Occipital lobe (tissue), 1 donor: ENCODE measurements at regions not wholly inside any gene's neighbourhood (a gene's known extent, or its start where the extent isn't known, plus 50 kb on each side); places are given as distances from the start of the nearest gene placed in this dataset.

Source experiments
- DNase-seq: peaks from one replicate; lab custom pipeline; 2025; lab: John Stamatoyannopoulos, UW

DNA sequence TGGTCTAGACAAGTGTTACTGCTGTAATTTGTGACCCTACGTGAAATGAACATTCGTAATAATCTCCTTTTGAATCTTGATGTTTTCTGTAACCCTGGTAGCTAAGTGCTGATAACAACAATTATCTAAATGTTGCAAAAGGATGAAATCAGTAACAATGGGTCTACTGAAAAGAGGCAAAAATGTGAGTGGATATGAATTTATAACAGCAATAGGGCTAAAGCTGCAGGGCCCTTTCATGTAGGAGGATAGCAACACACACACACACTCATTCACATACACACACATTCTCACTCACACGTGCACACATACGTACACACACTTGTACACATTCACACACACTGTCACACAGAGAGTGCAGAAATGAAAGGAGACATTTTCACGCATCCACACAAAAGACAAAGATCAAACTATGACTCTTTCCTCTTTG is 200.8 kb upstream of the NEBL start:
- DNase-seq = no peak

DNA sequence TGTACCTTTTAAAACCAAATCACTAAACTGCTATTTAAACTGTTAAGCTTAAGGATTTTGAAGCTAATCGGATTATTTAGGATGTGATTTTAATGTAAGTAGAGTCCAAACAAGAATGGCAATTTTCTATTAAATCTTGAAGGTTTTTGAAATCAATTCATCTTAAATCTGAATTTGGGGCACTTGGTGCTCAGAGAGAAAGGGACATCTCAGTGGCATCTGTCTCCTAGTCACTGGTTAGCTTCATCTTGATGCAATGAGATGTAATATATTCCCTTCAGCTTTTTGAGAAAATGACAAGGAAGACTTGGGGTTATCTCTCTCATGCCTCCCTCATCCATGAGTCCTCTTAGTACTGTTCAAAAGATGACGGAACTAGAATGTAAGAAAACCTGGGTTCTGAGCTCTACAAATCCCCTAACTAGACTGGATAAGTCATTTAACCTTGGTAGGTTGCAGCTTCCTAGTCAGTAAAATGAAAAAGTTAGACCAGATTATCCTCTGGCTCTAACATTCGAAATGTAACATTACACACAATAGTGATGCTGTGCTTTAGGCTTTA is 198.5 kb upstream of the NEBL start:
- DNase-seq = no peak

DNA sequence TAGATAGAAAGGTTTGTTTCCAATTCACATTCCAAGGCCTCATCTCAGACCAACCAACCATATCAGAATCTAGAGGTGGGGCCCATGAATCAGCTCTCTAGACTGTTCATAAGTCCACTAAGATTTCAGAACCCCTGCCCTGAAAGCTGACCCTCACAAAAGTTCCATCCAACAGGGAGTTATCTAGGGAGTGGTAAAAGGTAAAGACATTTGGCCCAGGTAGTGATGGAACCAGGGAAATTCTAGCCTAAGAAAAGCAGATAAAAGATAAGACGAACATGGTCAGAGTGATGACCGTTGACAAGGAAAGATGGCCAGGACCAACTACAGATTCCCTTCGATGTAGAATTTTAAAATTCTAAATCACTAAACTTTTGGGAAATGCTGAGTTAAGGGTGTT is 198.0 kb upstream of the NEBL start:
- no peak for DNase-seq

DNA sequence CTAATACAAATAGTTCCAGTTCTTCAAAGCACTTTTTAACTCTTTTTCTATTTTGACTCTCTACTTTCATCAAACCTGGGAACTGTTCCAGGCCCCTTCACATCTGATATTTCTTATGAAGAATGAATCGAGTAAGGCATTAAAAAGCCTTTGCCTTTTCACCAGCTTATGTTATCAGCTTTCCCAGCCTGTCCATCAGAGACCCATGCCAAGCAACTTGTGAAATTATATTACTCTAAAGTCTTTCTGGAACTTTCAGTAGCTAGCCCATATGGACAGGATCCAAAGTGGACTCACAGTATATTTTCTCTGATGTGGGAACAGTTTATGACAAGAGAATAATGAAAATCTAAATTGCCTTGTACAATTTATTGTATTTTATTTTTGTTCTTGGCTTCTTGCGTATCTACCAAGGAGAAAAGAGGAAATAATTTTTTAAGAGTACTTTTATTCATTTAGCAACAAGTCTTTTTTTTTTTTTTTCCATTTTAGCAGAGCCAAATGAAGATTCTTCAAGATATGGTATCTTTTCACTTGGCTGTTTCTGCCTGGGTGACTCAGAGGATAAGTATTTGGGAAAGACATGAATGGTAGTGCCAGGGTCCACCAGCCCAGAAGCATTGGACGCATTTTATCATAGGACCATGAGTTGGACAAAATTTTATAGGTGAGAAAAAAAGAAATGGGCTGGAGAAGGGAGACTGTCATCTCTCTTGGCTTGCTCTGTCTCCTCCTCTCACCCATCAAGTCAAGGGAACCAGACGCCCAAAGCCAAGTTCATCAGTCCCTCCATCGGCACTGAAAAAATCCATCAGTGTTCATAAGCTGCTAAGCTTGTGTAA is 195.8 kb upstream of the NEBL start:
- DNase-seq = no peak

DNA sequence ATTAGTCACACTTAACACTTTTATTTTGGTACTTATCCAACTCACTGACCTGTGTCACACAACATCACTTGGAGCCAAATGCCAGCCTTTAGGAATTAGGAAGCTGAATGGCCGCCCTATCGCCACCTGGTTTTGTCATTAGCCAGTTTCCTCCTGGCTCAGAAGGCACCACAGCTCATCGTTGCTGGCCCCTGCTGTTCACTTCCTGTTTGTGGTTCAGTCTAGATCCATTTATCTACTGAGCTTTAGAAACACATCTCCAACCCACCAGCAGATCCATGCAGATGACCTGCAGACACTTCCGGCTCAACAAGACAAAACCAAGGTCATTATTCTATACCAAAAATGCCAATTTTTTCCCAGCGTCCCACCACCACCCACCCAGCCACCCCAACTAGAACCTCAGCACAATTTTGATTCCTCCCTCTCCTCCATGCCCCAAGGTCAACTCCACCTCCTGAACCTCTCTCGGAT is 193.5 kb upstream of the NEBL start:
- no peak for DNase-seq

DNA sequence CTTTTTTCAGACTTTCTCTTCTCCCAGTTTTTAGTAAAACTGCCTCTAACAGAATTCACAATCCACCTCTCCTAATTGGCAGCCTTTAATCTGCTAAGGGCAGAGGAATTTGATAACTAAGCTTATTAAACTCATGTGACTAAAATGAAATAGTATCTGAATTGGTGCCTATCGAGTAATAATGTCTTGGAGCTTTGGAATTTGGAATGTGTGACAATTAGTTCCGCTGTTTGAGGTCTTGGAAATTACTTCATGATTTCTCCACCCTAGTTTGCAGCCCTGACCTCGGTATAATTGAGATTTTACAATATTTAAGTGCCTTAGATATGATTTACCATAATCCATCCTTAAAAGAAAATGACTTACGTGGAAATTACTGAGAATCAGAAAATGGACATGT is 190.4 kb upstream of the NEBL start:
- no peak for DNase-seq

DNA sequence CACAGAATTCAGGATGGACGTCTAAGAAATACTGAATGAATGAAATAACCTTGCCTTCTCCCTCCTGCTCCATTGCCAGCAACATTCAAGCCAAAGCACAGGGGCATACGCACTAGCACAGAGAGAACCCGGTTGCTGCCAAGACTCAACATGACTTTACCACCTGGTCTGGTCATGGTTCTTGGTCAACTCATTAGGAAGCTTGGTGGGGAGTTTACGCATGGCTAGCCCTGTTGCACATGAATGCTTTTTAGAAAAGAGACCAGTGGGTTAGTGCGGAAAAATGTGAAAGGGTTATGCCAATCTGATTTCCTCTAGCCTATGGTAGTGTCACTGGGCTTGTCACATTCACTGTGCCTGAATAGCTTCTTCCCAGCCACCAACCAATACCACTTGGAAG is 187.6 kb upstream of the NEBL start:
- DNase-seq = no peak

DNA sequence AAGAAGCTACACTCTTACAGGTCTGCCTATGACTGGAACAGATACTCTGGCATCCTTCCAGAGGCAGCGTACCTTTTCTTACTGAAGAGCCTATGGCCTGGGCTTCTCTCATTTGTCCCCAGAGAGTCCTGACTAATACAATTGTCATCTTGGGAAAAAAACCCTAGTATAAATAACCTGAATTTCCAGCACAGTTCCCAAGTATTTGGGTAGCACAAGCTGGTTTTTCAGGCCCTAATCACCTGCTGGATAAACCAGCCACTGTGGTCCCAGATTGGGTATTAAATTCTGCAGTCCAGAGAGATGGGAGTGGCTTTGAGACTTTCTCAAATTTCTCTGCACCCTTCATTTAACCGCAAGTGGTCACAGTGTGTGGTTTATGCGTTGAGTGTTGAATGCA is 186.8 kb upstream of the NEBL start:
- no peak for DNase-seq

DNA sequence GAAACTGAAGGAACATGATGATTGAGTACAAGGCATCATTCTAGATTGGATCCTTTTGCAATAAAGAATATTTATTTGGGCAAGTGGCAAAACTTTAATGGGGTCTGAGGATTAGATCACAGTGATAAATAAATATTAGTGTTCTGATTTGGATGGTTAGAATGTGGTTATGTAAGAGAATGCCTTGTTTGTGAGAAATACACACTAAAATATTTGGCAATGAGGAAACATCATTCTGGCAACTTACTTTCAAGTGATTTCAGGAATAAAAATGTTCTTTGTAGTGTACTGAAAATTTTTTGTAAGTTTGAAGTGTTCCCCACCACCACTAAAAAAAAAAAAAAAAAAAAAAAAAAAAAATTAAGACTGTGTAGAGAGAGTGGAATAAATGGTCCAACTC is 185.1 kb upstream of the NEBL start:
- DNase-seq = no peak

DNA sequence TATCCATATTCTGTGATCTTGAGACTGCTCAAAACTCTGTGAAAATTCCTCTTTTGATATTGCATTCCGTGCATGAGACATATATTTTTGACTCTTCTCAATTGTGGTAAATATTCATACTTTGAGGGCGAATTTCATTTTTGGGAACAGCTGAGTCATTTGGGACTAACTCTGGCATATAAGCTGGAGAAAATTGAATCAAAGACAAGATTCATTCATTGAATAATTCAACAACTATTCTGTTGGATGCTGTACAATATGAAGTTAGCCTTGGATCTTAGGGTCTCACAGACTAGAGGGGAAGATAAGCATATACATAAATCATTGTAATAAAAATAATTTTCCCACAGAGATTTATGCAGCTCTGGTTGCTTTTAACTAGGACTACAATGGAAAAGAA is 183.2 kb upstream of the NEBL start:
- no peak for DNase-seq

DNA sequence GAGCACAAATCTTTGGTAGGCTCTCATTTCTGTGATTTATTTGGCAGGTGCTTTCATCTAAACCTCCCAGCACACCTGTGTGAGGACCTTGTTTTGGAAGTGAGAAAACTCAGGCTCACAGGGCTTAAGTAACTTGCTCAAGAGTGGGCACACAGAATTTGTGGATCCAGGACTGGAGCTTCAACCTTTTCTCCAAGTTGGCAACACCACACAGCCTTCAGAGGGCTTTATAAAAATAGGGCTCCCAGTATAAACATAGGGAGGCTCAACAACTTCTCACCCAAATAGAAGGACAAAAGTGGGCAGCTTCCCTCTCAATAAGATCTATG is 182.2 kb upstream of the NEBL start:
- DNase-seq = no peak

DNA sequence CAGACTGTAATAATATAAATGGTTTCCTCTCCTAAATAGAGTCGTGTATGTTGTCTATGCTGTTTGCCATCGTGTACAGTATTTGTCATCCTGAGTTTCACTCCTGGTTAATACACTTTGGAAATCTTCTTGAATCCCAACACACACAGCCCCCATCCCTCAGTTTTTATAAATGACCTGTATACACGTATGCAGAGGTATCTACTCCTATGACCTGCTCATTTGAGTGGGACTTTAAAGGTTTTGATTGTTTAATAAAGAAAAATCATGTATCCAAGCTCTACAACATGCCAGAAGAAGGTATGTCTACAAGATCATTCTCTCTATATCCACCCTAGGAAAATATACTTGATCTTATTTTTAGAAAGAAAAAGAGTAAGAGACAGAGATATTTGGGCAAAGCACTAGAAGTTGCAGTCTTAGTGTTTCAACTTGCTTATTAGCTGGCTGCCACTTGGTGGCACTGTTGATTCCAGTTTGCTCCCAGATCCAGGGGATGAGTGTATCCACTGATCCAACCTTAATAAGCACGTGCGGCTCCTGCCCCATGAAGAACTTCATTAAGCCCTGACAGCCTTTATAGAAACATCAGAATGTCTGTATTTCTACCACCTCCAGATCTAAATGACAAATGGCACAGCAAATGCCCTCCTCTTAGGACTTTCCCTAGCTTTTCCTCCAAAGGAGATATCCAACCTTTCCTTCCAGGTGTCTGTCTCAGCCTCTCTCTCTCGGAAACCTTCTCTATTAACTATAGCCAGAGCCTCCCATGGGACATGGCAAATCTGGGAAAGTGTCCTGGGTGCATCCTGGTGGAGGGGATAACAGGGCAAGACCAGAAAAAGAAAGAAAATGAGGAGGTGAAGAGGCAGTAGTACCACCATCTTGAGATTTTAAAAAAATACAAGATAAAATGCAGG is 181.6 kb upstream of the NEBL start:
- no peak for DNase-seq

DNA sequence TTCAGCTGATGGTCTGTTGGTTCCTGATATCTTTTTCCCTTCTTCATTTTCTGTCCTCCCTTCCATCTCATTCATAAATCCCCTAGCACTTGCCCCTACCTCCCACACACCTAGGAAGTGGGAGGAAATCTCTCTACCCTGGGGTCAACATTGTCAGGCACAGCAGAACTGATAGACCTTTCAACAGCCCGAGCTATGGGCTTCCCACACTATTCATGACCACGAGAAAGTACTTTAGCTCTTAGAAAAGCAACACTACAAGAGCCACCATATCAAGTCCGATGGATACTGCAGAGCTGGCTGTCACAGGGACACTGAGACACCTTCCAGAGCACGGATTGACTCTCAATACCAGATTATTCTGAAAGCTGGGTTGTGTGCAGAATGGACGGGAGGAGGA is 180.6 kb upstream of the NEBL start:
- DNase-seq = no peak

DNA sequence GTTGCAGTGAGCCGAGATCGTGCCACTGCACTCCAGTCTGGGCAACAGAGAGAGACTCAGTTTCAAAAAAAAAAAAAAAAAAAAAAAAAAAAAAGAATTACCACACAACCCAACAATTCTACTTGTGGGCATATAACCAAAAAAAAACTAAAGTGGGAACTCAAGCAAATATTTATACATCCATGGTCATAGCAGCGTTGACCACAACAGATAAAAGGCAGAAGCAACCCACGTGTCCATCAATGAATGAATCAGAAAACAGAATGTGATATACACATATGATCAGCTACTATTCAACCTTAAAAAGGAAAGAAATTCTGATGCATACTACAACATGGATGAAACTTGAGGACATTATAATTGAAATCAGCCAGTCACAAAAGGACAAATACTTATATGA is 179.3 kb upstream of the NEBL start:
- no peak for DNase-seq

DNA sequence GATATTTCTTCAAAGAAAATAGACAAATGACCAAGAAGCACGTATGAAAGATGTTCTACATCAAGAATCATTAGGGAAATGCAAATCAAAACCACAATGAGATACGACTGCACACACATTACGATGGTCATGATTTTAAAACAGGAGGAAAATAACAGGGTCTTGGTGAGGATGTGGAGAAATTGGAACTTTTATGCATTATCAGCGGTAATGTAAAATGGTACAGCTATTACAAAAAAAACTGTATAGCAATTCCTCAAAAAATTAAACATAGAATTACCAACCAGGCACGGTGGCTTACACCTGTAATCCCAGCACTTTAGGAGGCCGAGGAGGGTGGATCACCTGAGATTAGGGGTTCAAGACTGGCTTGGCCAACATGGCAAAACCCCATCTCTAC is 178.8 kb upstream of the NEBL start:
- no peak for DNase-seq

DNA sequence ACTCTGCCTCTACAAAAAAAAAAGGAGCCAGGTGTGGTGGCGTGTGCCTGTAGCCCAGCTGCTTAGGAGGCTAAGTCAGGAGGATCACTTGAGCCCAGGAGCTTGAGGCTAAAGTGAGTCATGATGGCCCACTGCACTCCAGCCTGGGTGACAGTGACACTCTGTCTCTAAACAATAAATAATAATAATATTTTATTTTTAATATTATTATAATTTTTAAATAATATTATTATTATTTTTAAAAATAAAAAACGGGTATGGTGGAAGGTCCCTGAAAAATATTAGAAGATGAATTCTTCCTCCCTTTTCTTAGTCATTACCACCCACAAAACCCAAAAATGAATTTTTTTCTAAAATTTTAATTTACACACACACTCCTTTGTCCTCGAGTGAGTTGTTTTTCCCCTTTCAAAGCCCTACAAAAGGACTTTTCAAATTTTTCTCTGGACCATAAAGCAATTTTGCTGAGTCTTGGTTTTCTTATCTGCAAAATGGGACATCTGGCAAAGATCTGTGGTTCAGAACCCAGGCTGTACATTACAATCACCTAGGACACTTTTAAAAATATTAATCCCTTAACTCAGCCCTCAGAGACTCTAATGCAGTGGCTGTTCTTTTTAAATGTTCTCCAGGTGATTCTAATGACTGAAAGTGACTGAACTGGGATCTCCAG is 174.0 kb upstream of the NEBL start:
- no peak for DNase-seq

DNA sequence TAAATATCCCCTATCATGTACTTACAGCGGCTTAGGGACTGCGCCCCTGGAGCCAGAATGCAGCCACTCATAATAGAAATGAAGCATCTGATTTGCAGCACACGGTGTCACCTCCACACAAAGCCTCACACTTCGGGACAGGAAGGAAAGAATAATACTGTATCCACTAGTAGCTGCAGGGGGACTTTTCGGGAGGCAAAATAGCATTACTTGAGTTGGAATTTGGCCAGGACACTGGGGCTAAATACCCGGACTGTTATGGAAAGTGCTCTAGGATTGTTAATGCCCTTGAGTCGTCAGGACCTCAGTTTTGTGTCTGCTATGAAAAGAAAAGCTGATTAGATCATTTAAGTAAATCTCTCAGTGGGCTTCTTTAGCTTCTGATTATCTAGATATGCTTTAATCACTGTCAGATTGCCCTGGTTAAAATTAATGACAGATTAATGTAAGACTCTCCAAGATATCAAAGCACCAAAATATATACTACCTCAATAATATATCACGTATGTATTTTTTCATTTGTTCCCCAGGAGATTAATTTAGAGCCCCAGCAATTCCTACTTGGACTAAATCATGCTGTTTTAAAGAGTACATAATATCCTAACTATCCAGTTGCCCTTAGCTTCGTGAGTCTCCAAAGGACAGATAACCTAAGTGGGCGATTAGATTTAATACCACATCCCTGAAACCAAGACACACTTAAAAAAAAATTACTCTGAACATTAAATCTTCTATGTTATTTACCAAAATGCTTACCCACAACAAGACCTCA is 173.0 kb upstream of the NEBL start:
- no peak for DNase-seq

DNA sequence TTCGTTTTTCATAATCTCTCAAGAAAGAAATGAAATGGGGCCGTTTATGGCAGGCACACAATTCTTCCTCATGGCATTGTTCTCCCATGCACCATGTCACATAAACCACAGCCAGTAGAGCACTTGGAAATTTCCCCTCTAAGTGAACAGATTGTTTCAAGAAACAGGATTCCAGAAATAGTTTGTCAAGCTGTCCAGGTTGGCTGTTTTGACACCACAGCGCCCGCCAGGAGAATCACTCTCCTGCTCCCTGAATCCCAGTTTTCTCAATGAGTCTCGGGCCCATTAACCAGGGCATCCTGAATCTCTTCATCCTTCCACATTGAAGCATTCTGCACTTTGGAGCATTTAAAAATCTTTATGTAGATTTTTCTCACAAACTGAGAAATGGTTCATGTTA is 172.2 kb upstream of the NEBL start:
- peak; percentile 15 for DNase-seq

DNA sequence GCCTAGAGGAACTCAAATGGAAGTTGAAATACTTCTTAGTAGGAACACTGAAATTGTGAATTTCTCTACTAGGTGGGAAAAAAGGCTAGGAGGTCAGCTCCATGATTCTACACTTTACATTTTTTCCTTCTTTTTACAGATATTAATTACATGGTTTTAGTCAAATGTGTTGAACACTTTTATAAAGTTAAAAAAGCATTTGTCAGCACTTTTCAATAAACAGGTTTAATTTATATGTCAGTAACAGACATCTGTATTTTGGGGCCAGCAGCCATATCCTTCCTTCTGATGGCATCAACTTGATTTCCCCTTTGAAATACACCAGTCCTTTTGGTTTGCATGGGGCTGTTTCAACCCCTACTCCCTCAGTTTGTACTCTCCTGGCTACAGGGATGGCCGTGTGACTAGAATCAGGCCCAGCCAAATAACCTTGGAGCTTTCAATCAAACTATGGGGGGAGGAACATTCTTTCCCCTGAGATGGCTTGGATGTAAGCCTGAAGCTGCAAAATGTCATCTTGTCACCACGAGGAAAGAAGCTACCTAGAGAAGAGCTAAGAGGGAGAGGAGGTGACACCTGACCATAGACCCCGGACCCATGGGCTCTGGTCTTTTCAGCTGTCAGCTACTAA is 171.0 kb upstream of the NEBL start:
- DNase-seq = no peak

DNA sequence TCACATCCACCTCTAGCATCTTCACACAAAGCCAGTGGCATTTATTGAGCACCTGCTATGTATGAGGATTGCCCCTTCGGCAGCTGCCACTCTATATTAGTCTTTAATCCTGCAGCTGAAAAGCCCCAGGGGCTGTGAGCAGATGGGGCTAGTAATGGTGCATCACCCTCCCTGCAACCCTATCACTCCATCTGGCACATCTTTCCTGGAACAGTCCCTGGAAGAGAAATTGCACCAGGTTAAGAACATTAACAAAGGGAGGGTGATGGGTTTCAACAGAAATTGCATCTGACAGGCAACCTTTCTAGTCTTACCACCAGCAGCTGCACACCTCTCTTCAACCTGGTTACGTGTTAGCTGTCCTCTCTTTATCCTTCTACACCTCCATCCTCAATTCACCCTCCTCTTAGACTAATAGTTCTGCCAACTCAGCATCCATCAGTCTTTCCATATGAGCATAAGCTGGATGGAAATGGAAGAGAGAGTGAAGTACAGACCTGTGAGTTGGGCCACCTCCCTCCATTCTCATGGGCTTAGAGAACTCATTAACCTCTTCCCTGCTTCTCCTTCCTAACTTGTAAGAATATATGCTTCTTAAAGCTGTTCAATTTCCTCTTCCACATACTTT is 168.6 kb upstream of the NEBL start:
- no peak for DNase-seq
